HepG2 (cell line): ENCODE measurements at regions not wholly inside any gene's neighbourhood (a gene's known extent, or its start where the extent isn't known, plus 50 kb on each side); places are given as distances from the start of the nearest gene placed in this dataset.

Source experiments
- ATRX ChIP-seq: sonication (generic); formaldehyde crosslinking; IDR thresholded peaks from 2 replicates; pipeline ENCODE4 v1.4.0; 2020; ENCODE audit warnings: missing genetic modification reagents, borderline replicate concordance
- EZH2 ChIP-seq: conservative IDR thresholded peaks from 2 replicates; pipeline ENCODE4 v1.6.1; 2012; ENCODE audit warnings: mild to moderate bottlenecking, low read depth, low read length, moderate library complexity
- POLR2AphosphoS5 ChIP-seq: IDR thresholded peaks from 2 replicates; pipeline ENCODE4 v1.6.1; 2012; ENCODE audit warnings: low read depth, low read length
- RAD21 ChIP-seq: fragments of 450-650 bp; formaldehyde crosslinking; IDR thresholded peaks from 2 replicates; pipeline ENCODE4 v1.5.0; 2020; ENCODE audit warnings: mild to moderate bottlenecking
- ZNF274 ChIP-seq: sonication (generic); formaldehyde crosslinking; IDR thresholded peaks from 2 replicates; pipeline ENCODE4 v1.5.1; 2020; ENCODE audit warnings: mild to moderate bottlenecking, missing genetic modification reagents
- TF ChIP-seq, protein P1 (sequence below): sonication (generic); formaldehyde crosslinking; IDR thresholded peaks from 2 replicates; pipeline ENCODE4 v1.8.0; 2022; ENCODE audit warnings: missing genetic modification reagents, low read depth, mild to moderate bottlenecking, borderline replicate concordance
- TF ChIP-seq, protein P2 (sequence below): sonication (generic); formaldehyde crosslinking; IDR thresholded peaks from 2 replicates; pipeline ENCODE4 v1.4.0; 2020; ENCODE audit warnings: missing genetic modification reagents, borderline replicate concordance

DNA sequence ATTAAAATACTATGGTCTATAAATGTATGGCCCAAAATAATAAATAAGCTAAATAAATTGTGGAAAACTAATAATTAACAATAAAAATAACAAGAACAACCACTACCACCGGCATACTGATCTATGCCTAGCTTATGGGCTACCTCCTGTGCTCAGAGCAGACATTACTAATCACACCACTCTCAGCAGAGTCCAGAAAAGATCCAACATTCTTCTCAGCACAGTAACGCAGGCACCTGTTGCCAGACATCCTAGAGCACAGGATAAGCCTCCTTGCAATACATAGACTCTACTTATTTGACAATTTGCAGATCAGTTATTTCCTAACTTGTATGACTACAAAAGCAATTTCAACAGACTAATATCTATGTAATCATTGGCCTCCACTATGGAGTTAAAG is 137.1 kb upstream of the NEBL start:
- TF ChIP-seq POLR2AphosphoS5 (no peak), ATRX (no peak), EZH2 (no peak), RAD21 (no peak), ZNF274 (no peak)
- TF ChIP-seq, protein P1, sequence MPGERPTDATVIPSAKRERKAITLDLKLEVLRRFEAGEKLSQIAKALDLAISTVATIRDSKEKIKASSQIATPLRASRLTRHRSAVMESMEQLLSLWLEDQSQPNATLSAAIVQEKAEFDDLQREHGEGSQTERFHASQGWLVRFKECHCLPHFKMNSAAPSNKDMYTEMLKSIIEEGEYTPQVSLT (CRISPR knock-in tag) = no peak
- TF ChIP-seq, protein P2, sequence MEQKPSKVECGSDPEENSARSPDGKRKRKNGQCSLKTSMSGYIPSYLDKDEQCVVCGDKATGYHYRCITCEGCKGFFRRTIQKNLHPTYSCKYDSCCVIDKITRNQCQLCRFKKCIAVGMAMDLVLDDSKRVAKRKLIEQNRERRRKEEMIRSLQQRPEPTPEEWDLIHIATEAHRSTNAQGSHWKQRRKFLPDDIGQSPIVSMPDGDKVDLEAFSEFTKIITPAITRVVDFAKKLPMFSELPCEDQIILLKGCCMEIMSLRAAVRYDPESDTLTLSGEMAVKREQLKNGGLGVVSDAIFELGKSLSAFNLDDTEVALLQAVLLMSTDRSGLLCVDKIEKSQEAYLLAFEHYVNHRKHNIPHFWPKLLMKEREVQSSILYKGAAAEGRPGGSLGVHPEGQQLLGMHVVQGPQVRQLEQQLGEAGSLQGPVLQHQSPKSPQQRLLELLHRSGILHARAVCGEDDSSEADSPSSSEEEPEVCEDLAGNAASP (CRISPR knock-in tag) = no peak
